EH (cell line): ENCODE measurements at regions not wholly inside any gene's neighbourhood (a gene's known extent, or its start where the extent isn't known, plus 50 kb on each side); places are given as distances from the start of the nearest gene placed in this dataset.
A peak's percentile ranks its signal among the peaks of the same experiment; 100 is the strongest.
"Not testable (repeated sequence)": the region's sequence is repeated elsewhere in the genome, so short reads cannot be mapped to it uniquely, and the experiment has no call there.

Source experiments
- DNase-seq: peaks from one replicate; pipeline ENCODE4 v3.0.0-alpha.2; 2015; ENCODE audit warnings: low read depth

DNA sequence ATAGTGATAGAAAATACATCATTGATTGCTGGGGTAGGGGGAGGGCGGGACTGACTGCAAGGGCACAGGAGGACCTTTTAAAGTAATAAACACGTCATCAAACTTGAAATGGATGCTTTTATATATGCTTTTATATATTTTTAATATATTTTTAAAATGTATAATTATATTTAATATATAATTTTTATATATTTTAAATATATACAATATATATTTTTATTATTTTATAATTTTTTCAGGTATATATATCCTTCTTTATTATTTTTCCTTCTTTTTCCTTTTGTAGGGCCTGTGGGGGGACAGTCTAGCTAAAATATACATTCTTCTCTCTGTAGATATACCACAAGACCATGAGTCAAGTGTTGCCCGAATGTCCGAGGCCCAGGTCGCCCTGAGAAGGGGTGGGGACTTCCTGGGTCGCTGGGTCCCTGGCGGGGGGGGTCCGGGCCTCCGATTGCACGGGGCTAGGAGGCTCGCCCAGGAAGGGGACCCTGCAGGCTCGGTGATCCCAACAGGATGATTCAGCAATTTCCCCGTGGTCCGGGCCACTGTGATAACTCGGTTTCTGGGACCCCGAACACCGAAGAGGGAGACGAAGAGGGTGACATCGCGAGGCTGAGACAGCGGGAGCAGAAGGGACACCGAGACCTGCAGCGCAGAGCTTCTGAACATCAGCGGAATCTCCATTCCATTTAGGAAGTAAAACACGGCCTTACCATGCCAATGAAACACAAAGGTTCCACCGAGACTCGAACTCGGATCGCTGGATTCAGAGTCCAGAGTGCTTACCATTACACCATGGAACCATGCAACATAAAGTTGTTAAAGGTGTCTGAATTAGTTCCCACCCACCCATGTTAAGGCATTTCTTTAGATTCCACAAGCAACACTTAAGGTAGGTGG lies 112.5 kb upstream of the NBPF11 start:
- peak; percentile 35 for DNase-seq

GRCh38 chr1:148263906-148264255 lies 111.8 kb upstream of the NBPF11 start:
- no peak for DNase-seq

GRCh38 chr1:148263128-148263905 lies 111.2 kb upstream of the NBPF11 start:
- peak; percentile 67 for DNase-seq

GRCh38 chr1:148261684-148262083 lies 109.6 kb upstream of the NBPF11 start:
- DNase-seq: not testable (repeated sequence)

- not testable (repeated sequence) for DNase-seq
These were observed 105.8 kb upstream of the NBPF11 start for GRCh38 chr1:148257886-148258285.

- peak; percentile 13 for DNase-seq
These were observed 102.7 kb upstream of the NBPF11 start for GRCh38 chr1:148254611-148255429.

DNA sequence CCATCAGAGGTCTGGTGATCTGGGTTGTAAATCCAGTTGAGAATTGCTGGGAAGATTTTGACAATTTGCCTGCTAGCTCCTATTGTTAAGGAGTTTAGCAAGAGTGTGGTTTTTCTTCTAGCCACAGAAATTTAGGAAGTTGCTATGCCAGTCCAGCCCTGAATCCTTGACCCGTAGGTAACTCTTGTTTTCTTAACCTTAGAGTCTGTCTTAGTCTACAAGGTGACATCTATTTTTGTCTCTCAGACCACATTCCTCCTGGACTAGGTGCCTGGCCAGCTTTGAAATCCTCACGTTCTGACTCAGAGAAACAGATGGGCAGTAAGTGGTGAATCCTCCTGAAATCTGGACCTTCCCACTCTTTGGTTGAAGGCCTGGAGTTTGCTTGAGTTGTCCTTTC lies 101.7 kb upstream of the NBPF11 start:
- DNase-seq: not testable (repeated sequence)

- DNase-seq: not testable (repeated sequence)
These were observed 96.7 kb upstream of the NBPF11 start for GRCh38 chr1:148248798-148249197.

- not testable (repeated sequence) for DNase-seq
These were observed 94.3 kb upstream of the NBPF11 start for GRCh38 chr1:148246258-148246861.

- DNase-seq: not testable (repeated sequence)
These were observed 93.8 kb upstream of the NBPF11 start for GRCh38 chr1:148245843-148246242.

DNA sequence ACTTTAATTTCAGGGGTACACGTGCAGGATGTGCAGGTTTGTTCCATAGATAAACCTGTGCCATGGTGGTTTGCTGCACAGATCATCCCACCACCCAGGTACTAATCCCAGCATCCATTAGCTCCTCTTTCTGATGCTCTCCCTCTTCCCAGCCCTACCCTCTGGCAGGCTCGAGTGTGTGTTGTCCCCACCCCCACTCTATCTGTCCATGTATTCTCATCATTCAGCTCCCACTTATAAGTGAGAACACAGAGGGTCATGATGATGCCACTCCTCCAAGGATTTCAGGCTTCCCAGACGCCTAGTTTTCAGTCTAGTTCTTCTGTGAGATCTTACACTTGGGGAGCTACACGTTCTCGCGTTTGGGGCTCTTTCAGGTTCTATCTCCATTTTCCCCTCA lies 93.4 kb upstream of the NBPF11 start:
- DNase-seq: not testable (repeated sequence)

- DNase-seq: not testable (repeated sequence)
These were observed 81.2 kb upstream of the NBPF11 start for GRCh38 chr1:148233250-148233649.

DNA sequence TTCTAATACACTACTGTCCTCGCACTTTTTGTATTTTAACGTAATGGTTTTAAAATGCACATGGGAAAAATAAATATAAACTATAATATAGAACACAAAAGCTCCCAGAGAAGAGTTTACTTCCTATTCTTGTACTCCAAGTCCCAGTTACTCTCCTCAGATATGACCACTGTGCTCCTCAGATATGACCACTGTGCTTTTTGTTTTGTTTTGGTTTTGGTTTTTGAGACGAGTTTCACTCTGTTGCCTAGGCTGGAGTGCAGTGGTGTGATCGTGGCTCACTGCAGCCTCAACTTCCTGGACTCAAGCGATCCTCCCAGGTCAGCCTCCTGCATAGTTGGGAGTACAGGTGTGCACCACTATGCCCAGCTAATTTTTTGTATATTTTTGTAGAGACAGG lies 76.8 kb upstream of the NBPF11 start:
- DNase-seq: not testable (repeated sequence)

GRCh38 chr1:148222399-148223159 lies 70.5 kb upstream of the NBPF11 start:
- not testable (repeated sequence) for DNase-seq

DNA sequence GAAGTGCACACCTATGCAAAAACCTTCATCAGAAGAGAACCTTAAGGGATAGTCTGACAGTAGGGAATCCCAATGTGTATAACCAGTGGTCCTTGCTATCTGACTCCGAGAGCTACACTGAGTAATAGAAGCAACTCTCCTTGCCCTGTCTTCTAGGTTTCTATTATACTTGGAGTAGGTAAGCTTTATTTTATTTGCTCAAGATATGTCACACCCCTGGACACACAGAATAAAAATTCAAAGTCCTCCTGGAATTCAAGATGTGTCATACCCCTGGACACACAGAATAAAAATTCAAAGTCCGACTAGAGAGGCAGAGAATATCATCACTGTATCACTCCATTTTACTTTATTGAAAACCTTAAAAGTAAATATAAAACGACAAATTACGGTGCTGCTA lies 69.5 kb upstream of the NBPF11 start:
- not testable (repeated sequence) for DNase-seq

DNA sequence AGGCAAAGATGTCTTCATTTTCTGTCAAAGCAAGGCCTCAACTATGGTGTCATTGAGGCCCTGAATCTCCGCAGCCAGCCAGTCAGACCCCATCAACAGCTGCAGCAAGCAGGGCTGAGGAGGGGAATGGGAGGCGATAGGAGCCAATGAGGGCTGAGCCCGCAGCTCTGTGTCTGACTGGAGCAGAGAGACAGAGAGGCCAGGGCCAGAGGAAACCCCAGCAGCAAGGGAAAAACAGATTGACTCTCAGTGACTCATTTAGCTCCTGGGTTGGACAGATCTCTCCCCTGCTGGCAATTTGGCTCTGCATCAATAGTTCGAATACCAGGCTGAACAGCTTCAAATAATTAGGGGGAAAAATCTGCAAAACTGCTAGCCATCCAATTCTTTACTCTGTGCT lies 67.1 kb upstream of the NBPF11 start:
- DNase-seq: not testable (repeated sequence)

GRCh38 chr1:148211191-148211590 lies 59.1 kb upstream of the NBPF11 start:
- not testable (repeated sequence) for DNase-seq

DNA sequence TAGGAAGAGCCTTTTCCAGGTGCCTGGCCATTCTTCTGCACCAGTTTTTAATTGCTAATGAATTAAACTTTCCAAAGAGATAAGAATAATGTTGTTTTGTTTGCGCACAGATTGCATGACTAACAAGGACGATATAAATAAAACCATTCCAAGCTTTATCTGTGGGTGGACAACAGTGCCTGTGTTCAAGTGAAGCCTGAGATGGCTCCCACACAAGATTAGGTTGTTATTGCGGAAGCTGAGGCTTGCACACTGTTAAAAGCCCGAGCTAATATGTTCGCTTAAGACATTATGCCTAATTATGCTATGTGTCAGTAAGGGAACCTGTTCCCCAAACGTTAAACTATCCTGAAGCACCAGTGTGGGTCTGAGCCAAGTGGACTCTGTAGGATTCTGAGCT lies 58.5 kb upstream of the NBPF11 start:
- DNase-seq: not testable (repeated sequence)

GRCh38 chr1:148210166-148210565 lies 58.1 kb upstream of the NBPF11 start:
- DNase-seq: not testable (repeated sequence)

- DNase-seq: not testable (repeated sequence)
These were observed 49.9 kb upstream of the NBPF11 start for GRCh38 chr1:148202013-148202412.
